Upper lobe of right lung (tissue), 1 donor: ENCODE measurements at regions not wholly inside any gene's neighbourhood (a gene's known extent, or its start where the extent isn't known, plus 50 kb on each side); places are given as distances from the start of the nearest gene placed in this dataset.

Experiments used
- ATAC-seq: fragments of 200-7000 bp; cut with Tn5 transposase; one replicate; pipeline ENCODE4 v1.9.1; 2020; ENCODE audit warnings: mild to moderate bottlenecking, moderate library complexity
- DNase-seq: peaks from one replicate; pipeline ENCODE4 v3.0.0-alpha.2; 2020
- H3K27ac ChIP-seq: fragments of 200-600 bp; one replicate; pipeline ENCODE4 v1.8.0; 2022
- H3K27me3 ChIP-seq: fragments of 200-600 bp; one replicate; pipeline ENCODE4 v1.8.0; 2022; ENCODE audit warnings: mild to moderate bottlenecking
- H3K36me3 ChIP-seq: fragments of 200-600 bp; one replicate; pipeline ENCODE4 v1.8.0; 2022
- H3K4me1 ChIP-seq: fragments of 200-600 bp; one replicate; pipeline ENCODE4 v1.8.0; 2022
- H3K4me3 ChIP-seq: fragments of 200-600 bp; one replicate; pipeline ENCODE4 v1.8.0; 2022; ENCODE audit warnings: mild to moderate bottlenecking
- H3K9me3 ChIP-seq: fragments of 200-600 bp; one replicate; pipeline ENCODE4 v1.8.0; 2022
- CTCF ChIP-seq: fragments of 200-600 bp; IDR thresholded peaks from one replicate; pipeline ENCODE4 v1.8.0; 2022; ENCODE audit warnings: antibody characterized with exemption
- intact Hi-C: fragments of 100-400 bp; cut with DNase I; formaldehyde crosslinking; loops from one replicate; pipeline ENCODE4 v1.11.0; 2022
- donor health status: DM: no; HTN: yes; CAD: no; lungs with severe emphysema.

GRCh38 chr2:195592105-195592504 is 64.9 kb upstream of the SLC39A10 start:
- Histone ChIP-seq H3K4me3 (no peak overlapping the region), H3K4me1 (no peaks in the 10 kb centered on the region), H3K36me3 (no peaks in the 10 kb centered on the region), H3K27me3 (no peaks in the 10 kb centered on the region), H3K9me3 (no peaks in the 10 kb centered on the region), H3K27ac (no peak overlapping the region)
- intact Hi-C loops = no loop called here
- ATAC-seq (no peak), DNase-seq (no peak)
- TF ChIP-seq CTCF = no peak

GRCh38 chr2:195590861-195591205 is 66.2 kb upstream of the SLC39A10 start:
- DNase-seq = no peak
- H3K4me1 ChIP-seq = no peaks in the 10 kb centered on the region
- H3K36me3 ChIP-seq = no peaks in the 10 kb centered on the region
- no peak for TF ChIP-seq CTCF
- no peaks in the 10 kb centered on the region for H3K9me3 ChIP-seq
- no peak overlapping the region for H3K4me3 ChIP-seq
- intact Hi-C loops = no loop called here
- no peak overlapping the region for H3K27ac ChIP-seq
- no peaks in the 10 kb centered on the region for H3K27me3 ChIP-seq
- peak; percentile 44 for ATAC-seq

GRCh38 chr2:195590199-195590860 is 66.7 kb upstream of the SLC39A10 start:
- TF ChIP-seq CTCF = no peak
- Histone ChIP-seq H3K27ac (no peak overlapping the region), H3K4me1 (no peaks in the 10 kb centered on the region), H3K27me3 (no peaks in the 10 kb centered on the region), H3K36me3 (no peaks in the 10 kb centered on the region), H3K4me3 (no peak overlapping the region), H3K9me3 (no peaks in the 10 kb centered on the region)
- DNase-seq (no peak), ATAC-seq (peak; percentile 41)
- intact Hi-C loops = no loop called here

- no peak for DNase-seq
These were observed 69.1 kb upstream of the SLC39A10 start for GRCh38 chr2:195587966-195588365.

GRCh38 chr2:195586062-195586714 is 70.8 kb upstream of the SLC39A10 start:
- Histone ChIP-seq H3K9me3 (no peaks in the 10 kb centered on the region), H3K4me3 (no peak overlapping the region), H3K27ac (no peak overlapping the region), H3K27me3 (no peaks in the 10 kb centered on the region), H3K4me1 (no peaks in the 10 kb centered on the region), H3K36me3 (no peaks in the 10 kb centered on the region)
- intact Hi-C loops = no loop called here
- ATAC-seq = no peak
- no peak for DNase-seq
- TF ChIP-seq CTCF = no peak

More at GRCh38 chr2:195587966-195588365, 69.1 kb upstream of the SLC39A10 start:
- intact Hi-C loops = no loop called here
- H3K4me1 ChIP-seq = no peaks in the 10 kb centered on the region
- H3K27ac ChIP-seq = no peak overlapping the region
- TF ChIP-seq CTCF = no peak
- no peak for ATAC-seq
- H3K36me3 ChIP-seq = no peaks in the 10 kb centered on the region
- H3K4me3 ChIP-seq = no peak overlapping the region
- H3K27me3 ChIP-seq = no peaks in the 10 kb centered on the region
- no peaks in the 10 kb centered on the region for H3K9me3 ChIP-seq
